ENCODE measurements at regions not wholly inside any gene's neighbourhood (a gene's known extent, or its start where the extent isn't known, plus 50 kb on each side); places are given as distances from the start of the nearest gene placed in this dataset.
"Not testable (repeated sequence)": the region's sequence is repeated elsewhere in the genome, so short reads cannot be mapped to it uniquely, and the experiment has no call there.

DNA sequence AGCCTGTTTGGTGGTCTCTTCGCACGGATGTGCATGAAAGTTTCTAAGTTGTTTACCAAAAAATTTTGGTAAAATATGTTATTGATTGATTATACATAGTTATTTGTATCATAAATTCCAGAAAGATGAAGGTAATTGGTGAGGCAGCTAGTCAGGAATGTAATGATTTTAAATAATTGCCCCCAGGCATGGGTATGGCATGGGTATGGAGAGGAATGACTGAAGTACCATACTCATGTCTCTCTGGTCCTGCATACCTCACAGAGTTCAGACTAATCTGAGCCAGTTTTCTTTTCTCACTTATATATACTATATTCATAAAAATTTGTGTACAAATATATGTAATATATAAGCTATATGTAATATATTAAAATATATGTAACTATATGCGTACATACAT lies 329.0 kb upstream of the TECRL start:
- TF ChIP-seq, protein P1, sequence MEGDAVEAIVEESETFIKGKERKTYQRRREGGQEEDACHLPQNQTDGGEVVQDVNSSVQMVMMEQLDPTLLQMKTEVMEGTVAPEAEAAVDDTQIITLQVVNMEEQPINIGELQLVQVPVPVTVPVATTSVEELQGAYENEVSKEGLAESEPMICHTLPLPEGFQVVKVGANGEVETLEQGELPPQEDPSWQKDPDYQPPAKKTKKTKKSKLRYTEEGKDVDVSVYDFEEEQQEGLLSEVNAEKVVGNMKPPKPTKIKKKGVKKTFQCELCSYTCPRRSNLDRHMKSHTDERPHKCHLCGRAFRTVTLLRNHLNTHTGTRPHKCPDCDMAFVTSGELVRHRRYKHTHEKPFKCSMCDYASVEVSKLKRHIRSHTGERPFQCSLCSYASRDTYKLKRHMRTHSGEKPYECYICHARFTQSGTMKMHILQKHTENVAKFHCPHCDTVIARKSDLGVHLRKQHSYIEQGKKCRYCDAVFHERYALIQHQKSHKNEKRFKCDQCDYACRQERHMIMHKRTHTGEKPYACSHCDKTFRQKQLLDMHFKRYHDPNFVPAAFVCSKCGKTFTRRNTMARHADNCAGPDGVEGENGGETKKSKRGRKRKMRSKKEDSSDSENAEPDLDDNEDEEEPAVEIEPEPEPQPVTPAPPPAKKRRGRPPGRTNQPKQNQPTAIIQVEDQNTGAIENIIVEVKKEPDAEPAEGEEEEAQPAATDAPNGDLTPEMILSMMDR (IDR thresholded peaks at IDR 0.05): no peak
- no peaks in the 10 kb centered on the region for H3K9me3 ChIP-seq
- no peak overlapping the region for H3K4me3 ChIP-seq
- no peak for ATAC-seq
- H3K36me3 ChIP-seq: no peaks in the 10 kb centered on the region
- intact Hi-C loops (cut with DNase I): no loop called here
- H3K27me3 ChIP-seq: no peaks in the 10 kb centered on the region
- no peak overlapping the region for H3K27ac ChIP-seq
- H3K4me1 ChIP-seq: no peaks in the 10 kb centered on the region
- DNase-seq: no peak

DNA sequence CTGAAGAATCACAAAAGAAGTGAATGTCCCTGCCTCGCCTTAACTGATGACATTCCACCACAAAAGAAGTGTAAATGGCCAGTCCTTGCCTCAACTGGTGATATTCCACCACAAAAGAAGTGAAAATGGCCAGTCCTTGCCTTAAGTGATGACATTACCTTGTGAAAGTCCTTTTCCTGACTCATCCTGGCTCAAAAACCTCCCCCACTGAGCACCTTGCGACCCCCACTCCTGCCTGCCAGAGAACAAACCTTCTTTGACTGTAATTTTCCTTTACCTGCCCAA lies 328.5 kb upstream of the TECRL start:
- H3K27me3 ChIP-seq; H3K36me3 ChIP-seq; intact Hi-C loops (cut with DNase I); H3K4me3 ChIP-seq; ATAC-seq; H3K4me1 ChIP-seq; H3K9me3 ChIP-seq; DNase-seq; H3K27ac ChIP-seq: not testable (repeated sequence)

DNA sequence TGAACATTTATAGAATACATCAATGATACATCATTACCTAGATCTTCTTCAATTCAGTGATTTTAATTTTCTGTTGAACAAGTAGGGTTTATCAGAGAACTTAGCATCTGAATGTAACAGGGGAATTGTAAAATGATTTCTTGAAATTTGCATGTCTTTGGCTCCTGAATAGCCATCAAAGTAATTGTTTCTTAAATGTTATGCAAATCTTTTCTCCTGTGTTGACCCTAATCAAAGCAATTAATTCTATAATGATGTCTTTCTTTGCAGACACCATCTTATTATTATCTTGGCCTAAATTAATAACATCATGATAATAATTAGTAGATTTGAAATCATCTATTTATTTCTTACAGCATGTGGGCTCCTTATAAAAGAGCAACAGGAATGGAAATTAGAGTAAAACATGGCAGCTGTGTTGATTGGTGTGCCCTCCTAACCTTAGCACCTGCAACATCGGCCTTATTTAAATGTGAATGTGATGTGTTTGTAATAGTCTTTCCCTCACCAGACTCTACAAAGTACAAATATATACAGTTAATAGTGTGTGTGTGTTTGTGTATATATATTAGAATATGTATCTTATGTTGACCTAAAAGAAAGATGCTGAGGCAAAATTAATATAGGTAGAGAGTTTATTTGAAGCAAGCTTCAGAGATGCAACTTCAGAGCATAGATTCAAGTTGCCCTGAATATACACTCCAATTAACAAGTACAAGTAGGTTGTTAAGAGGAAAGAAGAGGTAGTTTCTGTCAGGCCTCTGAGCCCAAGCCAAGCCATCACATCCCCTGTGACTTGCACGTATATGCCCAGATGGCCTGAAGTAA lies 328.0 kb upstream of the TECRL start:
- no peaks in the 10 kb centered on the region for H3K4me1 ChIP-seq
- TF ChIP-seq, protein P1 (IDR thresholded peaks at IDR 0.05): no peak
- no peak overlapping the region for H3K27ac ChIP-seq
- intact Hi-C loops (cut with DNase I): no loop called here
- H3K9me3 ChIP-seq: no peaks in the 10 kb centered on the region
- DNase-seq (no peak), ATAC-seq (no peak)
- no peaks in the 10 kb centered on the region for H3K27me3 ChIP-seq
- H3K36me3 ChIP-seq: no peaks in the 10 kb centered on the region
- H3K4me3 ChIP-seq: no peak overlapping the region

DNA sequence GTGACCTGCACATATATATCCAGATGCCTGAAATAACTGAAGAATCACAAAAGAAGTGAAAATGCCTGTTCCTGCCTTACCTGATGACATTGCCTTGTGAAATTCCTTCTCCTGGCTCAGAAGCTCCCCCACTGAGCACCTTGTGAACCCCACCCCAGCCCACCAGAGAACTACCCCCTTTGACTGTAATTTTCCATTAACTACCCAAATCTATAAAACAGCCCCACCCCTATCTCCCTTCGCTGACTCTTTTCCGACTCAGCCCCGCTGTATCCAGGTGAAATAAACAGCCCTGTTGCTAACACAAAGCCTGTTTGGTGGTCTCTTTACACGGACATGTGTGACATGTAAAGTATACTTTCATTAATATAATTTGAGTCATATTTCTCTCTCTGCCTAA lies 320.3 kb upstream of the TECRL start:
- no peak for ATAC-seq
- intact Hi-C loops (cut with DNase I): no loop called here
- Histone ChIP-seq H3K36me3 (no peaks in the 10 kb centered on the region), H3K27me3 (no peaks in the 10 kb centered on the region), H3K9me3 (no peaks in the 10 kb centered on the region), H3K4me1 (no peaks in the 10 kb centered on the region), H3K4me3 (no peak overlapping the region), H3K27ac (no peak overlapping the region)
- TF ChIP-seq, protein P1 (IDR thresholded peaks at IDR 0.05): no peak
- DNase-seq: no peak

DNA sequence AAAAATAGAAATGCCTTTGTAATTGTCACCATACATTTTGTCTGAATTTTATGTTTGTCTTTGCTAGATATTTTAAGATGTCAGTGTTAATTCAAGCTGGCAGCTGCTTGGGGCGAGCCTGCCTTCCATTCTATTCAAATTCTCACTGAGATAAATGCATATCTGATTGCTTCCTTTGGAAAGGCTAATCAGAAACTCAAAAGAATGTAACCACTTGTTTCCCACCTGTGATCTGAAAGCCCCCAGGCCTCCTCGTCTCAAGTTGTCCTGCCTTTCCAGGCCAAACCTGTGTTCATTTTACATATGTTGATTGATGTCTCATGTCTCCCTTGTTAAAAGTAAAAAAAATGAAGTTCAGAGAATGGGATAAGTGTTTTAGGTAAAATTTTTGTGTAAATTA lies 318.7 kb upstream of the TECRL start:
- Histone ChIP-seq H3K27me3 (no peaks in the 10 kb centered on the region), H3K9me3 (no peaks in the 10 kb centered on the region), H3K4me3 (no peak overlapping the region), H3K36me3 (no peaks in the 10 kb centered on the region), H3K4me1 (no peaks in the 10 kb centered on the region), H3K27ac (no peak overlapping the region)
- TF ChIP-seq, protein P1 (IDR thresholded peaks at IDR 0.05): no peak
- DNase-seq (no peak), ATAC-seq (no peak)
- intact Hi-C loops (cut with DNase I): no loop called here

DNA sequence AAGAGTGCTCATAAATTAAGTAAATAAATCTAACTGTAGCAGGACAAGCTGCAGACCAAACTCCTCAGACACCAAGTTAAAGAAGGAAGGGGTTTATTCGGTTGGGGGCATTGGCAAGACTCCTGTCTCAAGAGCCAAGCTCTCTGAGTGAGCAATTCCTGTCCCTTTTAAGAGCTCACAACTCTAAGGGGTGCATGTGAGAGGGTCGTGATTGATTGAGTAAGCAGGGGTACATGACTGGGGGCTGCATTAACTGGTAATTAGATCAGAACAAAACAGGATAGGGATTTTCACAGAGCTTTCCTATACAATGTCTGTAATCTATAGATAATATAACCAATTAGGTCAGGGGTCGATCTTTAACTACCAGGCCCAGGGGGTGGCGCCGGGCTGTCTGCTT lies 318.1 kb upstream of the TECRL start:
- H3K4me1 ChIP-seq; H3K27me3 ChIP-seq; H3K27ac ChIP-seq; DNase-seq; H3K4me3 ChIP-seq; ATAC-seq; H3K9me3 ChIP-seq; H3K36me3 ChIP-seq; intact Hi-C loops (cut with DNase I): not testable (repeated sequence)

DNA sequence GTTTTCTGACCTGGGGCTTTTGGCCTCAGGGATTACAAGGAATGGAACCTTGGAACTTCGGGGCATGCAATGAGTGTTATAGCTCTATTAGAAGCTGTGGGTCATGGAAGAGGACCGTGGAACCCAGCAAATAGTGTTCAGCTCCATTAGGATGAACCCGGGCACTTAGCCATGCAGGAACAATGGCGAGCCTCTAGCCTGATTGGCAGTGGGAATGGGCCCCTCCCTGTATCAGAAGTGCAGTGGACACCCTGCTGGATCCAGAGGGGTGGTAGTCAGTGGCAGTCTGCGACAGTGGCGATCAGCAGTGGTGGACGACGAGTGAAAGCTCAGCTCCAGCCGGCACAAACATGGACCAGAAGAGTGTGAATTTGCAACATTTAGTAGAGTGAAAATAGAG lies 315.4 kb upstream of the TECRL start:
- H3K9me3 ChIP-seq: no peaks in the 10 kb centered on the region
- H3K4me1 ChIP-seq: no peaks in the 10 kb centered on the region
- no peaks in the 10 kb centered on the region for H3K27me3 ChIP-seq
- no peaks in the 10 kb centered on the region for H3K36me3 ChIP-seq
- DNase-seq (no peak), ATAC-seq (no peak)
- intact Hi-C loops (cut with DNase I): no loop called here
- no peak overlapping the region for H3K4me3 ChIP-seq
- no peak overlapping the region for H3K27ac ChIP-seq
- TF ChIP-seq, protein P1 (IDR thresholded peaks at IDR 0.05): no peak

All from upper lobe of right lung (tissue), 1 donor.